Adrenal gland (tissue), 9 donors: ENCODE measurements at regions not wholly inside any gene's neighbourhood (a gene's known extent, or its start where the extent isn't known, plus 50 kb on each side); places are given as distances from the start of the nearest gene placed in this dataset.

ENCODE experiments used
- DNase-seq, 7 donors: peaks; one replicate each; pipeline ENCODE4 v3.0.0-alpha.2; 2019 to 2020
- H3K27ac ChIP-seq, 5 donors: fragments of 200-600 bp; sonication (generic) in 4 of 5; 1 replicate in 3 of 5; 2 replicates in 2 of 5; pipeline versions ENCODE4 v1.5.1 to v1.8.0; 2016 to 2020; ENCODE audit warnings: mild to moderate bottlenecking in 1 of 5
- H3K27me3 ChIP-seq: fragments of 200-600 bp; 2 replicates; pipeline ENCODE4 v1.8.0; 2021
- H3K36me3 ChIP-seq, 2 donors: fragments of 200-600 bp; replicated peaks in 1 of 2; 1 replicate in 1 of 2; 2 replicates in 1 of 2; pipeline versions ENCODE4 v1.5.1 to v1.8.0; 2018 to 2022
- H3K4me1 ChIP-seq, 2 donors: fragments of 200-600 bp; replicated peaks in 1 of 2; 1 replicate in 1 of 2; 2 replicates in 1 of 2; pipeline versions ENCODE4 v1.5.1 to v1.8.0; 2018 to 2021
- H3K4me3 ChIP-seq, 4 donors: fragments of 200-600 bp; sonication (generic) in 3 of 4; one replicate each; pipeline ENCODE4 v1.5.1; 2016 to 2018
- H3K9me3 ChIP-seq, 3 donors: fragments of 200-600 bp; sonication (generic) in 1 of 3; replicated peaks in 1 of 3; 1 replicate in 2 of 3; 2 replicates in 1 of 3; pipeline versions ENCODE4 v1.5.1 to v1.8.0; 2016 to 2021
- POLR2A ChIP-seq, 2 donors: fragments of 450-650 bp; IDR thresholded peaks; one replicate each; pipeline ENCODE4 v1.6.1; 2017; ENCODE audit warnings: antibody characterized with exemption in 2 of 2, mild to moderate bottlenecking in 2 of 2, moderate library complexity in 1 of 2
- WGBS, 4 donors: extraction: QIAGEN DNeasy Blood & Tissue Kit in 2 of 4; methylation state at CpG; one replicate each; pipeline versions ENCODE4 v1.1.5 to v1.1.7; 2013 to 2017; 5-methylcytosine and 5-hydroxymethylcytosine counted together
- intact Hi-C, 2 donors: fragments of 100-400 bp; cut with DNase I; formaldehyde crosslinking; loops; one replicate each; pipeline versions ENCODE4 v1.14.1 to v1.15.0; 2022 to 2023
- TF ChIP-seq, protein P1 (sequence below), 6 experiments: fragments of 450-650 bp in 4 of 6; fragments of 200-600 bp in 2 of 6; sonication (generic) in 1 of 6; IDR thresholded peaks; 1 replicate in 5 of 6; 2 replicates in 1 of 6; pipeline versions ENCODE4 v1.5.1 to v1.8.0; 2016 to 2021; ENCODE audit warnings: antibody characterized with exemption in 6 of 6, mild to moderate bottlenecking in 2 of 6, moderate library complexity in 1 of 6
- donor health status: healthy with polysubstance abuse.
- donor health status: Bipolar disorder and iron deficiency.
- donor health status: DM: yes; HTN: yes; CAD: no.
- donor health status: DM: no; HTN: no; CAD: no.
- donor health status: DM: no; HTN: no; CAD: no.

DNA sequence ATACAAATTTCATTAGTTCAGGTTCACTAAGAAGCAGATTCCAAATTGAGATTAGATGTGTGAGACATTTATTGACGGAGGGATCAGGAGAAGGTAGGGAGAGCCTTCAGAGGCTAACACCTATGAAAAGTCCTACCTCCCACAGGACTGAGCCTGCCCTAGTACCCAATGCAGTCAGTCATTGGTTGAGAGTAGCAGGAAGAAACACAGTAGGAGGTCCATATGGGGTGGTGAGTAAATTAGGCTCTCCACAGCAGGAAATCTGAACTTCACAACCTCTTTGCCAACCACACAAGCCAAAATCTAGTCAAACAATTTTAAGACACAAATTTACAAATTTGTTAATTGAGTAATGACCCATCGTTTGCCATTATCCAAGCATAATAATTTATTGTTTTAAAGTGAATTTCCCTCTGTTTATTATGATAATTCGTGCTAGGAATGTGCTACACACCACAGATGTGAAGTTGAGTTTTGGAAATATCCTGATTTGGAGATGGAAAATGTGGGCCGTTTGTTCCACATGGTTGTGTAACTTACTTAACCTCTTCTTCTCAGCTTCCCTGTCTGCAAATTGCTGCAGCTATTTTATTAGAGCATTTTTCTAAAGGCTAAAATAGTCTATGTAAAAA lies 542.1 kb downstream of the ETS1 start:
- Histone ChIP-seq H3K4me1 (no peaks in the 10 kb centered on the region), H3K27me3 (no peaks in the 10 kb centered on the region), H3K27ac (no peak overlapping the region), H3K9me3 (no peaks in the 10 kb centered on the region), H3K36me3 (no peaks in the 10 kb centered on the region), H3K4me3 (no peak overlapping the region)
- TF ChIP-seq, protein P1, sequence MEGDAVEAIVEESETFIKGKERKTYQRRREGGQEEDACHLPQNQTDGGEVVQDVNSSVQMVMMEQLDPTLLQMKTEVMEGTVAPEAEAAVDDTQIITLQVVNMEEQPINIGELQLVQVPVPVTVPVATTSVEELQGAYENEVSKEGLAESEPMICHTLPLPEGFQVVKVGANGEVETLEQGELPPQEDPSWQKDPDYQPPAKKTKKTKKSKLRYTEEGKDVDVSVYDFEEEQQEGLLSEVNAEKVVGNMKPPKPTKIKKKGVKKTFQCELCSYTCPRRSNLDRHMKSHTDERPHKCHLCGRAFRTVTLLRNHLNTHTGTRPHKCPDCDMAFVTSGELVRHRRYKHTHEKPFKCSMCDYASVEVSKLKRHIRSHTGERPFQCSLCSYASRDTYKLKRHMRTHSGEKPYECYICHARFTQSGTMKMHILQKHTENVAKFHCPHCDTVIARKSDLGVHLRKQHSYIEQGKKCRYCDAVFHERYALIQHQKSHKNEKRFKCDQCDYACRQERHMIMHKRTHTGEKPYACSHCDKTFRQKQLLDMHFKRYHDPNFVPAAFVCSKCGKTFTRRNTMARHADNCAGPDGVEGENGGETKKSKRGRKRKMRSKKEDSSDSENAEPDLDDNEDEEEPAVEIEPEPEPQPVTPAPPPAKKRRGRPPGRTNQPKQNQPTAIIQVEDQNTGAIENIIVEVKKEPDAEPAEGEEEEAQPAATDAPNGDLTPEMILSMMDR (IDR thresholded peaks at IDR 0.05), result no peak
- TF ChIP-seq POLR2A (IDR thresholded peaks at IDR 0.05), result no peak
- no peak for DNase-seq
- intact Hi-C loops, result no loop called here
- 26 to 55% (median 45%) methylated on average over 4 of the region's 4 CpGs for WGBS, 4 donors

DNA sequence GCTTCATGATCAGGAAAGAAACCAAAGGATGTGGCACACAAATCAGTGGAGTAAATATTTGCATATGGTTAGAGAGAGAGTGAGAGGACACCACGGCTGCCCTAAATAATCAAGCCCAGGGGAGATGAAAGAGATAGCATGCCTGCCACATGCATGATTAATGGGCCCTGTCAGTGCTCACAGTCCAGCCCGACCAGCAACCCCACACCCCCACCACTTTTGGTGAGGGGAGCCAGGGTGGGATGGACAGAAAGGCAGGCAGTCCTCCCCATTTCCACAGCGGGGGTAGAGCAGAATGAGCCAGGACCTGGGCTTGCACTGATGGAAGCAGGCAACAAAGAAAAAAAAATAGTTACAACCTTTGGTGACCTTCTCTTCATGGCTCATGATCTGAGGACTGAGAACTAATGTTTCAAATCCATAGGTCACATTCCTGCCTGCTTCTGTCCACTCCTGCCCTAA lies 545.0 kb downstream of the ETS1 start:
- no peaks in the 10 kb centered on the region for H3K27me3 ChIP-seq
- intact Hi-C loops, result no loop called here
- H3K4me3 ChIP-seq, result no peak overlapping the region
- 27 to 45% (median 29%) methylated on average over 3 of the region's 3 CpGs for WGBS, 4 donors
- TF ChIP-seq POLR2A (IDR thresholded peaks at IDR 0.05), result no peak
- TF ChIP-seq, protein P1 (IDR thresholded peaks at IDR 0.05), result no peak
- no peaks in the 10 kb centered on the region for H3K4me1 ChIP-seq
- H3K36me3 ChIP-seq, result no peaks in the 10 kb centered on the region
- DNase-seq, result no peak
- H3K9me3 ChIP-seq, result no peaks in the 10 kb centered on the region
- H3K27ac ChIP-seq, result no peak overlapping the region

DNA sequence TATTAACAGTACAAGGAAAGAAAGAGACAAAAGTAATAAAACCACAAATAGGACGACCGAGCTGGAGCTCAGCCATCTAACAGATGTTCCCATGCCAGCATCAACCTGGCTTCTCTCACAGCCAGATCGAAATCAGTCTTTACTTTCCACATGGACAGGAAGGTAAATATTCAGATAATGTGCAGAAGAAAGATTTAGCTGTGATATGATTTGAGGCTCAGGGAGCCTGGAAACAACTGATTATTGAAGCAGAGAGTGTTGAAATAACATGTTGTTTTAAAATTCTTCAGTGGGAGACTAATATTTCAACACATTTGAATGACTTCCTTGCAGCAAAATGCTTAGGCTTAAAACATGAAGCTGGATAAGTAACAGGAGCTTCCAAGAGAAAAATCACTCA lies 546.8 kb downstream of the ETS1 start:
- 42 to 54% (median 49%) methylated on average over 3 of the region's 3 CpGs for WGBS, 4 donors
- no peaks in the 10 kb centered on the region for H3K27me3 ChIP-seq
- H3K9me3 ChIP-seq, result no peaks in the 10 kb centered on the region
- H3K36me3 ChIP-seq, result no peaks in the 10 kb centered on the region
- DNase-seq, result no peak
- H3K4me3 ChIP-seq, result no peak overlapping the region
- intact Hi-C loops, result no loop called here
- TF ChIP-seq, protein P1 (IDR thresholded peaks at IDR 0.05), result no peak
- no peak for TF ChIP-seq POLR2A (IDR thresholded peaks at IDR 0.05)
- H3K27ac ChIP-seq, result no peak overlapping the region
- no peaks in the 10 kb centered on the region for H3K4me1 ChIP-seq

DNA sequence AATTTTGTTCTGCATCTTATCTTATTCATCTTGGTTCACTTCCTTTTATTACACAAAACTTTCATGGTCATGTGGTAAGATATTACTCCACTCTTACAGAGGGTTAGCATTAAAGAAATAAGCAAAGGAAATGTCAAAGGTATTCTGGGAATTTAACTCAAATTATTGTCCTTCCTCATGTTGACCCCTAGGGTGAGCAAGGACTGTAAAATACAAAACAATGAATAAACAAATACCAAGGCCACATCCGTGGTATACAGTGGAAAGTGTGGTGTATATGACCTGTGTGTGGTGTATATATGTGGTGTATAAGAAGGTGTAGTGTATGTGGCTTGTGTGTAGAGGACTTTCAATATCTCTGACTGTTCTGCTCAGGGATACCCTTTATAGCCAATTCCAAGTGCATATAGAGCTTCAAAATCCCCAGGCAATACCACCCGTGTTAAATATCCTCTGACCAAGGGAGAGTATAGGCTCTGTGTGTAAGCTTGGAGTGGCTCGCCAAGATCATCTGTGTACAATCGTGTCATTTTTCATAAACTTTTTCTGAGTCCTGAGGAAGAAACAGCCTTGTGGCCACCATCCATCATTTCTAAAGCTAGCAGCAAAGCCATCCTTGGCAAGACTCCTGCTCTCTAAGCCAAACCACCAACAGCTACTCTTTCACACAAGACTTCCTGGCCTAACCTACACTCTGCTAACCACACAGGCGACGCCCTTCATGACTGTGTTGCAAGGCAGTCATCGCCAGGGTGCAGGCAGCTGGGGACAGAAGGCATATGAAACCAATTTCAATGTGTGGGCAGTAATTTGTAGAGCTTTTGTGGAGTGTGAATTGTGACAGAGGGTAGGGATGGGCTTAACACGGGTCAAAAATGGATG lies 548.0 kb downstream of the ETS1 start:
- Histone ChIP-seq H3K4me1 (no peaks in the 10 kb centered on the region), H3K27me3 (no peaks in the 10 kb centered on the region), H3K4me3 (no peak overlapping the region), H3K9me3 (no peaks in the 10 kb centered on the region), H3K27ac (peak overlapping the region in 1 of 5 donors; percentile 39), H3K36me3 (no peaks in the 10 kb centered on the region)
- no peak for TF ChIP-seq POLR2A (IDR thresholded peaks at IDR 0.05)
- TF ChIP-seq, protein P1 (IDR thresholded peaks at IDR 0.05), result no peak
- DNase-seq, result peak in 2 of 7 donors; percentile 5 to 16
- WGBS, 4 donors, result 61 to 72% (median 67%) methylated on average over 8 of the region's 8 CpGs
- intact Hi-C loops, result loop anchor here (5.0 to 10.0 kb wide), 3 partner anchors 115 to 795 kb away; no protein-coding TSS in a partner anchor
